A673 (cell line): ENCODE measurements at regions not wholly inside any gene's neighbourhood (a gene's known extent, or its start where the extent isn't known, plus 50 kb on each side); places are given as distances from the start of the nearest gene placed in this dataset.

Source experiments
- BruUV-seq: library from RNA; stranded (reverse); fragments of 400-500 nt; replicated peaks from 2 replicates; lab custom pipeline; 2021; lab: Mats Ljungman, UMichigan
- CTCF ChIA-PET: fragments of 300-600 bp; sonication (Branson Sonifier 250); formaldehyde crosslinking; loops from one replicate; lab custom pipeline; 2022; ENCODE audit warnings: antibody characterized with exemption; lab: Charles Lee
- POLR2A ChIA-PET: fragments of 300-600 bp; sonication (Branson Sonifier 250); formaldehyde crosslinking; loops from one replicate; lab custom pipeline; 2022; ENCODE audit warnings: antibody characterized with exemption; ENCODE audit not compliant: low non-redundant PET; lab: Charles Lee
- DNase-seq: peaks from one replicate; pipeline ENCODE4 v3.0.0-alpha.2; 2015; ENCODE audit warnings: low spot score
- H3K27ac ChIP-seq: fragments of 200-600 bp; sonication (generic); 2 replicates; pipeline ENCODE4 v1.5.1; 2016; ENCODE audit warnings: mixed run types, low read depth, mild to moderate bottlenecking, mixed read lengths, antibody characterized with exemption, low read length; ENCODE audit not compliant: poor library complexity, severe bottlenecking
- H3K27me3 ChIP-seq: fragments of 200-600 bp; sonication (generic); replicated peaks from 2 replicates; pipeline ENCODE4 v1.6.1; 2017; ENCODE audit warnings: mixed run types, low read depth, mild to moderate bottlenecking, mixed read lengths, antibody characterized with exemption, low read length; ENCODE audit not compliant: insufficient read depth, poor library complexity
- H3K36me3 ChIP-seq: fragments of 200-600 bp; sonication (generic); 2 replicates; pipeline ENCODE4 v1.6.1; 2016; ENCODE audit warnings: mixed run types, mild to moderate bottlenecking, mixed read lengths, antibody characterized with exemption, low read length; ENCODE audit not compliant: insufficient read depth, poor library complexity, severe bottlenecking
- H3K4me1 ChIP-seq: fragments of 200-600 bp; sonication (generic); 2 replicates; pipeline ENCODE4 v1.6.1; 2017; ENCODE audit warnings: mixed run types, mild to moderate bottlenecking, mixed read lengths, antibody characterized with exemption, low read length; ENCODE audit not compliant: insufficient read depth, poor library complexity, severe bottlenecking
- H3K4me3 ChIP-seq: fragments of 200-600 bp; sonication (generic); 2 replicates; pipeline ENCODE4 v1.5.1; 2016; ENCODE audit warnings: low read depth, mixed run types, mild to moderate bottlenecking, mixed read lengths, low read length; ENCODE audit not compliant: poor library complexity, severe bottlenecking
- H3K9me3 ChIP-seq: fragments of 200-600 bp; sonication (generic); 2 replicates; pipeline ENCODE4 v1.6.1; 2016; ENCODE audit warnings: mixed run types, low read depth, mild to moderate bottlenecking, mixed read lengths, antibody characterized with exemption, low read length; ENCODE audit not compliant: poor library complexity, severe bottlenecking
- CTCF ChIP-seq: fragments of 300-800, 200-600 bp; sonication (generic); conservative IDR thresholded peaks from 2 replicates; pipeline ENCODE4 v1.5.1; 2017; ENCODE audit warnings: low read depth, mild to moderate bottlenecking, antibody characterized with exemption, low read length, moderate library complexity, mixed read lengths
- EZH2 ChIP-seq: fragments of 200-600 bp; sonication (generic); IDR thresholded peaks from 2 replicates; pipeline ENCODE4 v1.6.1; 2017; ENCODE audit warnings: borderline replicate concordance, low read depth, mild to moderate bottlenecking, mixed read lengths, antibody characterized with exemption, low read length; ENCODE audit not compliant: poor library complexity, severe bottlenecking
- intact Hi-C: fragments of 100-400 bp; cut with micrococcal nuclease; formaldehyde crosslinking; loops from one replicate; pipeline ENCODE4 v1.10.0; 2022; ENCODE audit not compliant: unreplicated experiment

GRCh38 chr7:49166441-49166840 is 242.1 kb downstream of the CDC14C start:
- no TSS peak for BruUV-seq
- TF ChIP-seq CTCF (no peak), EZH2 (no peak)
- intact Hi-C loops: no loop called here
- no peak overlapping the region for H3K27ac ChIP-seq
- peak; percentile 1 for DNase-seq
- H3K36me3 ChIP-seq: no peaks in the 10 kb centered on the region
- CTCF ChIA-PET: no interaction called here
- POLR2A ChIA-PET: no interaction called here
- H3K27me3 ChIP-seq: no peaks in the 10 kb centered on the region
- H3K9me3 ChIP-seq: no peaks in the 10 kb centered on the region
- H3K4me1 ChIP-seq: no peaks in the 10 kb centered on the region
- no peak overlapping the region for H3K4me3 ChIP-seq

GRCh38 chr7:49172639-49173038 is 248.3 kb downstream of the CDC14C start:
- POLR2A ChIA-PET: no interaction called here
- no TSS peak for BruUV-seq
- CTCF ChIA-PET: no interaction called here

GRCh38 chr7:49174396-49174795 is 250.0 kb downstream of the CDC14C start:
- Histone ChIP-seq H3K36me3 (no peaks in the 10 kb centered on the region), H3K27ac (no peak overlapping the region), H3K9me3 (peaks cover 5% of the 10 kb centered on the region), H3K4me3 (no peak overlapping the region), H3K4me1 (no peaks in the 10 kb centered on the region), H3K27me3 (no peaks in the 10 kb centered on the region)
- DNase-seq: no peak
- TF ChIP-seq EZH2 (no peak), CTCF (no peak)
- ChIA-PET POLR2A (no interaction called here), CTCF (no interaction called here)
- no TSS peak for BruUV-seq
- intact Hi-C loops: no loop called here

More at GRCh38 chr7:49172639-49173038, 248.3 kb downstream of the CDC14C start:
- Histone ChIP-seq H3K9me3 (no peaks in the 10 kb centered on the region), H3K4me1 (no peaks in the 10 kb centered on the region), H3K4me3 (no peak overlapping the region), H3K27ac (no peak overlapping the region), H3K36me3 (no peaks in the 10 kb centered on the region), H3K27me3 (no peaks in the 10 kb centered on the region)
- TF ChIP-seq CTCF (no peak), EZH2 (no peak)
- intact Hi-C loops: no loop called here
- no peak for DNase-seq
